Activated T-helper 17 cell treated with anti-CD3 and anti-CD28 coated beads, Interleukin-2, amount 50 U/mL, for 72 hours (primary cell): ENCODE measurements at regions not wholly inside any gene's neighbourhood (a gene's known extent, or its start where the extent isn't known, plus 50 kb on each side); places are given as distances from the start of the nearest gene placed in this dataset.

Experiments
- ATAC-seq: fragments of 150-1000 bp; cut with Tn5 transposase; replicated peaks from 2 replicates; pipeline ENCODE4 v1.10.0; 2021; ENCODE audit warnings: mild to moderate bottlenecking, moderate library complexity
- H3K27ac Mint-ChIP-seq: one replicate; pipeline ENCODE4 v1.8.0; 2022; ENCODE audit warnings: mixed read lengths
- H3K27me3 Mint-ChIP-seq: one replicate; pipeline ENCODE4 v1.8.0; 2022; ENCODE audit warnings: mixed read lengths
- H3K36me3 Mint-ChIP-seq: one replicate; pipeline ENCODE4 v1.8.0; 2022; ENCODE audit warnings: low read depth, mild to moderate bottlenecking, mixed read lengths
- H3K4me1 Mint-ChIP-seq: one replicate; pipeline ENCODE4 v1.8.0; 2022; ENCODE audit warnings: mixed read lengths
- H3K4me3 Mint-ChIP-seq: one replicate; pipeline ENCODE4 v1.8.0; 2022; ENCODE audit warnings: mild to moderate bottlenecking, mixed read lengths
- H3K9me3 Mint-ChIP-seq: one replicate; pipeline ENCODE4 v1.8.0; 2022; ENCODE audit warnings: mixed read lengths

GRCh38 chr12:67909681-67910080 is 79.6 kb upstream of the IFNG-AS1 start:
- no peaks in the 10 kb centered on the region for H3K36me3 Mint-ChIP-seq
- H3K27ac Mint-ChIP-seq, result no peak overlapping the region
- ATAC-seq, result no peak
- H3K9me3 Mint-ChIP-seq, result peaks cover 5% of the 10 kb centered on the region
- H3K4me1 Mint-ChIP-seq, result no peaks in the 10 kb centered on the region
- H3K4me3 Mint-ChIP-seq, result no peak overlapping the region
- peaks cover 8% of the 10 kb centered on the region for H3K27me3 Mint-ChIP-seq

- Mint-ChIP-seq H3K4me3 (no peak overlapping the region), H3K9me3 (peaks cover 5% of the 10 kb centered on the region), H3K27ac (no peak overlapping the region), H3K36me3 (no peaks in the 10 kb centered on the region), H3K27me3 (peaks cover 8% of the 10 kb centered on the region), H3K4me1 (no peaks in the 10 kb centered on the region)
- no peak for ATAC-seq
Observed at GRCh38 chr12:67910360-67911274, 78.6 kb upstream of the IFNG-AS1 start.

- no peak overlapping the region for H3K4me3 Mint-ChIP-seq
- peaks cover 8% of the 10 kb centered on the region for H3K27me3 Mint-ChIP-seq
- H3K4me1 Mint-ChIP-seq, result no peaks in the 10 kb centered on the region
- no peak for ATAC-seq
- no peak overlapping the region for H3K27ac Mint-ChIP-seq
- H3K36me3 Mint-ChIP-seq, result no peaks in the 10 kb centered on the region
- peaks cover 5% of the 10 kb centered on the region for H3K9me3 Mint-ChIP-seq
Observed at GRCh38 chr12:67911275-67911600, 78.0 kb upstream of the IFNG-AS1 start.

- Mint-ChIP-seq H3K36me3 (no peaks in the 10 kb centered on the region), H3K9me3 (peaks cover 5% of the 10 kb centered on the region), H3K4me1 (no peaks in the 10 kb centered on the region), H3K27me3 (peaks cover 8% of the 10 kb centered on the region), H3K4me3 (no peak overlapping the region), H3K27ac (no peak overlapping the region)
- ATAC-seq, result no peak
Observed at GRCh38 chr12:67911789-67912188, 77.5 kb upstream of the IFNG-AS1 start.

GRCh38 chr12:67915335-67915851 is 73.9 kb upstream of the IFNG-AS1 start:
- H3K36me3 Mint-ChIP-seq, result no peaks in the 10 kb centered on the region
- no peak for ATAC-seq

GRCh38 chr12:67916266-67916970 is 72.8 kb upstream of the IFNG-AS1 start:
- Mint-ChIP-seq H3K36me3 (no peaks in the 10 kb centered on the region), H3K27me3 (peaks cover 8% of the 10 kb centered on the region), H3K27ac (no peak overlapping the region), H3K4me3 (no peak overlapping the region), H3K9me3 (peaks cover 4% of the 10 kb centered on the region), H3K4me1 (no peaks in the 10 kb centered on the region)
- ATAC-seq, result peak; percentile 44

More at GRCh38 chr12:67915335-67915851, 73.9 kb upstream of the IFNG-AS1 start:
- peaks cover 8% of the 10 kb centered on the region for H3K27me3 Mint-ChIP-seq
- H3K9me3 Mint-ChIP-seq, result peaks cover 5% of the 10 kb centered on the region
- no peaks in the 10 kb centered on the region for H3K4me1 Mint-ChIP-seq
- no peak overlapping the region for H3K4me3 Mint-ChIP-seq
- no peak overlapping the region for H3K27ac Mint-ChIP-seq

- H3K4me1 Mint-ChIP-seq, result no peaks in the 10 kb centered on the region
- no peaks in the 10 kb centered on the region for H3K36me3 Mint-ChIP-seq
- H3K27me3 Mint-ChIP-seq, result no peaks in the 10 kb centered on the region
- H3K4me3 Mint-ChIP-seq, result no peak overlapping the region
- no peak for ATAC-seq
- no peak overlapping the region for H3K27ac Mint-ChIP-seq
- no peaks in the 10 kb centered on the region for H3K9me3 Mint-ChIP-seq
Observed at GRCh38 chr12:67917811-67918210, 71.4 kb upstream of the IFNG-AS1 start.

- no peaks in the 10 kb centered on the region for H3K9me3 Mint-ChIP-seq
- H3K4me1 Mint-ChIP-seq, result no peaks in the 10 kb centered on the region
- no peaks in the 10 kb centered on the region for H3K27me3 Mint-ChIP-seq
- H3K36me3 Mint-ChIP-seq, result no peaks in the 10 kb centered on the region
- no peak for ATAC-seq
- H3K4me3 Mint-ChIP-seq, result no peak overlapping the region
- no peak overlapping the region for H3K27ac Mint-ChIP-seq
Observed at GRCh38 chr12:67918441-67918840, 70.8 kb upstream of the IFNG-AS1 start.

- H3K9me3 Mint-ChIP-seq, result no peaks in the 10 kb centered on the region
- ATAC-seq, result no peak
- no peaks in the 10 kb centered on the region for H3K27me3 Mint-ChIP-seq
- no peaks in the 10 kb centered on the region for H3K36me3 Mint-ChIP-seq
- no peak overlapping the region for H3K4me3 Mint-ChIP-seq
- no peaks in the 10 kb centered on the region for H3K4me1 Mint-ChIP-seq
- H3K27ac Mint-ChIP-seq, result no peak overlapping the region
Observed at GRCh38 chr12:67919406-67919805, 69.8 kb upstream of the IFNG-AS1 start.

- ATAC-seq, result peak; percentile 60
- peaks cover under 1% of the 10 kb centered on the region for H3K27me3 Mint-ChIP-seq
- peaks cover 2% of the 10 kb centered on the region for H3K4me1 Mint-ChIP-seq
Observed at GRCh38 chr12:67920413-67920812, 68.8 kb upstream of the IFNG-AS1 start.

GRCh38 chr12:67921286-67921685 is 68.0 kb upstream of the IFNG-AS1 start:
- no peak for ATAC-seq
- Mint-ChIP-seq H3K27me3 (peaks cover 3% of the 10 kb centered on the region), H3K4me1 (peaks cover 4% of the 10 kb centered on the region), H3K4me3 (no peak overlapping the region), H3K27ac (no peak overlapping the region), H3K9me3 (no peaks in the 10 kb centered on the region), H3K36me3 (no peaks in the 10 kb centered on the region)

More at GRCh38 chr12:67920413-67920812, 68.8 kb upstream of the IFNG-AS1 start:
- H3K4me3 Mint-ChIP-seq, result no peak overlapping the region
- no peak overlapping the region for H3K27ac Mint-ChIP-seq
- no peaks in the 10 kb centered on the region for H3K36me3 Mint-ChIP-seq
- H3K9me3 Mint-ChIP-seq, result no peaks in the 10 kb centered on the region

- Mint-ChIP-seq H3K4me3 (no peak overlapping the region), H3K27me3 (peaks cover 3% of the 10 kb centered on the region), H3K9me3 (no peaks in the 10 kb centered on the region), H3K4me1 (peaks cover 4% of the 10 kb centered on the region), H3K27ac (no peak overlapping the region), H3K36me3 (no peaks in the 10 kb centered on the region)
- ATAC-seq, result no peak
Observed at GRCh38 chr12:67922245-67922644, 67.0 kb upstream of the IFNG-AS1 start.

- peaks cover 4% of the 10 kb centered on the region for H3K4me1 Mint-ChIP-seq
Observed at GRCh38 chr12:67925077-67925476, 64.2 kb upstream of the IFNG-AS1 start.

GRCh38 chr12:67925552-67925951 is 63.7 kb upstream of the IFNG-AS1 start:
- H3K4me3 Mint-ChIP-seq, result no peak overlapping the region
- no peaks in the 10 kb centered on the region for H3K9me3 Mint-ChIP-seq
- peaks cover 4% of the 10 kb centered on the region for H3K4me1 Mint-ChIP-seq
- ATAC-seq, result no peak
- no peak overlapping the region for H3K27ac Mint-ChIP-seq
- H3K27me3 Mint-ChIP-seq, result peaks cover 3% of the 10 kb centered on the region
- no peaks in the 10 kb centered on the region for H3K36me3 Mint-ChIP-seq

More at GRCh38 chr12:67925077-67925476, 64.2 kb upstream of the IFNG-AS1 start:
- no peak overlapping the region for H3K4me3 Mint-ChIP-seq
- no peaks in the 10 kb centered on the region for H3K9me3 Mint-ChIP-seq
- H3K27ac Mint-ChIP-seq, result no peak overlapping the region
- no peak for ATAC-seq
- no peaks in the 10 kb centered on the region for H3K36me3 Mint-ChIP-seq
- H3K27me3 Mint-ChIP-seq, result peaks cover 3% of the 10 kb centered on the region

- no peaks in the 10 kb centered on the region for H3K36me3 Mint-ChIP-seq
- H3K4me1 Mint-ChIP-seq, result peaks cover 4% of the 10 kb centered on the region
- H3K9me3 Mint-ChIP-seq, result no peaks in the 10 kb centered on the region
- no peak overlapping the region for H3K27ac Mint-ChIP-seq
- H3K27me3 Mint-ChIP-seq, result peaks cover 3% of the 10 kb centered on the region
- no peak for ATAC-seq
- no peak overlapping the region for H3K4me3 Mint-ChIP-seq
Observed at GRCh38 chr12:67926063-67926462, 63.2 kb upstream of the IFNG-AS1 start.
